GM12864 (cell line): ENCODE measurements at regions not wholly inside any gene's neighbourhood (a gene's known extent, or its start where the extent isn't known, plus 50 kb on each side); places are given as distances from the start of the nearest gene placed in this dataset.

ENCODE experiments used
- DNase-seq: peaks from one replicate; pipeline ENCODE4 v3.0.0-alpha.2; 2011; ENCODE audit warnings: low read depth
- H3K4me3 ChIP-seq: 2 replicates; pipeline ENCODE4 v1.5.1; 2011; ENCODE audit warnings: mild to moderate bottlenecking, low read depth, low read length, control low read depth
- CTCF ChIP-seq: IDR thresholded peaks from 2 replicates; pipeline ENCODE4 v1.5.1; 2011; ENCODE audit warnings: low read depth, mild to moderate bottlenecking, moderate library complexity, low read length, control low read depth, inconsistent platforms; ENCODE audit errors: missing control alignments

DNA sequence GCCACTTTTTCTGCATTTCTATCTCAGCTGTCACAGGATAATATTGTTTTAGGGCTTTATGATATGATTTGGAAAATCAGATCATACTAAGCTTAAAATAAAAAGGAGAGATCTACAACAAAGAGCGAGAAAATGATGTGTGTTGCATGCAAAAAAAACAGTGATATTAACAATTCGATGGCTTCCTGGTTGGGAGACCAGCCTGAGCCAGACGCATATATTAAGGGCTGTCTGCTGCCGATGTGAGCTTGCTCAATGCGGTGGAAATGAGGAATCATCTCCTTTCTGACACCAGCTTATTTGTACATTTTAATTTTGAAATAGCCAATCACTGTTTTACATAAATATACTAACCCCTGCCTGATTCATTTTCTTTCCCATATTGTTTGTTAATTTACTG, 862.6 kb downstream of the USP25 start:
- DNase-seq, result no peak
- TF ChIP-seq CTCF, result no peak
- no peak overlapping the region for H3K4me3 ChIP-seq

DNA sequence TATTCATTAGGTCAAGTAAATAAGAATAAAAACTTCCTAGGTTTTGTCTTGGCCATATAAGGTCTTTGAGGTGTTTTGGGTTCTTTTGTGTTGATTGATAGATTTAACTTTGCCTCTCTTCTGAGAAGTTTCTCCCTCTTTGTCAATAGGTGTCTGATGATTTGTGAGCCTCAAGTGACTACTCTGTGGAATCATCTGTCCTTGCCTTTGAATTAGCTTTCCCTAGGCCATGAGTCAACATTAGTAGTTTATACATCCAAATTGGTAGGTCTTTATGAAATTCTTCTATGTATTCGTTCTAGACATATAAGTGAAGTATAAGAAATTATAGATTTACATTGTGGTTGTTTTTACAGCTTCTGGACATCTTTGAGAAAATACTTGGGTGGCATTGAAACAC, 864.4 kb downstream of the USP25 start:
- no peak for TF ChIP-seq CTCF
- DNase-seq, result no peak
- no peak overlapping the region for H3K4me3 ChIP-seq

DNA sequence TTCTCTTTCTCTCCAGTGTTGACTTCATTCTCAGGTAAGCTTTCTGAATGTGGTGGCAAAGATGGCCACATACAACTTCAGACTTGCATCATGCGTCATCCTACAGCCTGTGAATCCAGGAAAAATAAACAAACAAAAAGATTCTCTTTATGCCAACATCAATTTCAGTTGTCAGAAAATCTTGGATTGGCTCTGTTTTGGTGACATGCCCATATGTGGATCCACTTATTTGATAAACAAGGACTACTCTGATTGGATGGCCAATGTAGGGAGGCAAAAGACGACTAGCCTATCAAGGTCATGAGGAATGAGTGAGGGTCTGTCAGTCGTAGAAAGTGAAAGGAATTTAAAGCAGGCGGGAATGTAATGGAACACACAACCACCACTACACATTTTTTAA, 866.6 kb downstream of the USP25 start:
- H3K4me3 ChIP-seq, result no peak overlapping the region
- no peak for DNase-seq
- no peak for TF ChIP-seq CTCF

DNA sequence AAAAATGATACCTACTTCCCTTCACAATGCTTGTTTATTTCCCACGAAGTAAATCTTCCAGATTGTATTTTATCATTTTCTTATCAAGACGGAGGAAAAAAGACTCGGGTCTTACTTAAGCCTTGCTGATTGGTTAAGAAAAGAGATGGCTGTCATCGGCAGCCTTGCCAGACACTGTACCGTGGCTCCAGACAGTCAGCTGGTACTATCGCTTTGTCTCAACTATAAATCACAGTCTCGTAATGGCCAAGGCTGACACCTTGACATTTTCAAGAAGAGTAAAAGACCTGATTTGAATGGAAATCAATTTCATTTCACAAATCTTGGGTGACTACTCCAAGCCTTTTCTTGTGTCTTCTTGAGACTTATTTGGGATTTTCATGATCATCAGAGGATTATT, 868.0 kb downstream of the USP25 start:
- no peak for DNase-seq
- H3K4me3 ChIP-seq, result no peak overlapping the region
- TF ChIP-seq CTCF, result no peak

GRCh38 chr21:16605597-16605996, 875.8 kb downstream of the USP25 start:
- no peak for TF ChIP-seq CTCF
- no peak overlapping the region for H3K4me3 ChIP-seq
- no peak for DNase-seq

GRCh38 chr21:16606271-16606670, 876.5 kb downstream of the USP25 start:
- no peak overlapping the region for H3K4me3 ChIP-seq
- no peak for TF ChIP-seq CTCF
- no peak for DNase-seq

DNA sequence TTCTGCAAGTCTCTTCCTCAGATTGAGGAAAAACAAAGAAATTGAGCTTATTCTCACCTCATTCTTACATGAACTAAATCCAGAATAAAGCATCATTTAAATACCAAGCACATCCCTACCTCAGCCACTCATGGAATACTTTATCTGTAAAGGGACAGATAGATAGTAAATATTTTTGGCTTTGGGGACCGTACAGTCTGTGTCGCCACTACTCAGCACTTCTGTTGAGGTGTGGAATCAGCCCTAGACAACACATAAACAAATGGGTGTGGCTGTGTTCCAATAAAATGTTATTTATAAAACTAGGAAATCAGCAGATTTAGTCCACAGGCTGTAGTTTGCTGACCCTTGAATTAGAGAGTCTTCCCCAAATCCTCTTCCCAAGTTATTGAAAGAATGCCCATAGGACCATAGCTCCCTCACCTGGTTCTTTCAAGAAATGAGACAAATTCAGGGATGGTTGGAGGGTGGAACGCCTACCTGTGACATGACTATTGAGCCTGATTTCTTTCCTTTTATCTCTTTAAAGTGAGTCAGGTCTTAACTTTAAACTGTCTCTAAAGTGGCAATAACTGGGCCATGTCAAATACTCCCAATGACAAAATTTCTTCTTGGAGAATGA, 878.5 kb downstream of the USP25 start:
- H3K4me3 ChIP-seq, result no peak overlapping the region
- DNase-seq, result no peak
- no peak for TF ChIP-seq CTCF
